ENCODE measurements at regions not wholly inside any gene's neighbourhood (a gene's known extent, or its start where the extent isn't known, plus 50 kb on each side); places are given as distances from the start of the nearest gene placed in this dataset.
"Not testable (repeated sequence)": the region's sequence is repeated elsewhere in the genome, so short reads cannot be mapped to it uniquely, and the experiment has no call there.

- H3K36me3 ChIP-seq (ENCODE audit: control insufficient read depth, insufficient read depth, low read length) = no peaks in the 10 kb centered on the region
- DNase-seq (ENCODE audit: low read depth, low spot score) = no peak
- no peaks in the 10 kb centered on the region; the same call in 1 of the 2 replicates for H3K9me3 ChIP-seq (ENCODE audit: control insufficient read depth, insufficient read depth, low read length)
- H3K4me1 ChIP-seq (ENCODE audit: control insufficient read depth, insufficient read depth, low read length) = no peaks in the 10 kb centered on the region
- no CpG with 5 or more reads among the region's 4 CpGs for WGBS (ENCODE audit: insufficient coverage, insufficient read length)
- no peak overlapping the region for H3K4me3 ChIP-seq (ENCODE audit: low read length)
- no peak overlapping the region for H3K27ac ChIP-seq (ENCODE audit: low read length)
- no peaks in the 10 kb centered on the region for H3K27me3 ChIP-seq (ENCODE audit: control insufficient read depth, insufficient read depth, low read length)
Measured at GRCh38 chr19:23558541-23558940, 128.5 kb downstream of the ZNF675 start.

- no peak for DNase-seq (ENCODE audit: low read depth, low spot score)
- H3K9me3 ChIP-seq (ENCODE audit: control insufficient read depth, insufficient read depth, low read length) = no peaks in the 10 kb centered on the region; the same call in 1 of the 2 replicates
- WGBS (ENCODE audit: insufficient coverage, insufficient read length) = no CpG with 5 or more reads among the region's 5 CpGs
Measured at GRCh38 chr19:23557381-23557780, 129.6 kb downstream of the ZNF675 start.

GRCh38 chr19:23554548-23554947, 132.5 kb downstream of the ZNF675 start:
- Histone ChIP-seq H3K4me1 (ENCODE audit: control insufficient read depth, insufficient read depth, low read length) (no peaks in the 10 kb centered on the region), H3K4me3 (ENCODE audit: low read length) (no peak overlapping the region), H3K27me3 (ENCODE audit: control insufficient read depth, insufficient read depth, low read length) (no peaks in the 10 kb centered on the region), H3K36me3 (ENCODE audit: control insufficient read depth, insufficient read depth, low read length) (no peaks in the 10 kb centered on the region), H3K9me3 (ENCODE audit: control insufficient read depth, insufficient read depth, low read length) (no peaks in the 10 kb centered on the region), H3K27ac (ENCODE audit: low read length) (no peak overlapping the region)
- no peak for DNase-seq (ENCODE audit: low read depth, low spot score)
- no CpG with 5 or more reads among the region's 1 CpG for WGBS (ENCODE audit: insufficient coverage, insufficient read length)

More at GRCh38 chr19:23557381-23557780, 129.6 kb downstream of the ZNF675 start:
- Histone ChIP-seq H3K27ac (ENCODE audit: low read length) (no peak overlapping the region), H3K4me1 (ENCODE audit: control insufficient read depth, insufficient read depth, low read length) (no peaks in the 10 kb centered on the region), H3K4me3 (ENCODE audit: low read length) (no peak overlapping the region), H3K27me3 (ENCODE audit: control insufficient read depth, insufficient read depth, low read length) (no peaks in the 10 kb centered on the region), H3K36me3 (ENCODE audit: control insufficient read depth, insufficient read depth, low read length) (no peaks in the 10 kb centered on the region)

DNA sequence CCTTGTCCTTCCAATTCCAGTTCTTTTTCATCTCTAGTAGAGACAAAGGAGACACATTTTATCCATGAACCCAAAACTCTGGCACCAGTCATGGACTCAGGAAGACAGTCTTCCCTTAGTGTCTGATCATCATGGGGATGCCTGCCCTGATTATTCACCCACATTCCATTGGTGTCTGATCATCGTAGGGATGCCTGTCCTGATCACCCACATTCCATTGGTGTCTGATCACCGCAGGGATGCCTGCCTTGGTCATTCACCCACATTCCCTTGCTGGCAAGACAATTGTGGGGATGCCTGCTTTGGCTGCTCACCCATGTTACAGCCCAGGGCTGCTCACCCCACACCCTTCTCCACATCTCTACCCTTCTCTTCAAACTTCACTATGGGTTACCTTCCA, 136.9 kb downstream of the ZNF675 start:
- H3K27me3 ChIP-seq (ENCODE audit: control insufficient read depth, insufficient read depth, low read length); H3K27ac ChIP-seq (ENCODE audit: low read length); H3K4me3 ChIP-seq (ENCODE audit: low read length); H3K36me3 ChIP-seq (ENCODE audit: control insufficient read depth, insufficient read depth, low read length); H3K9me3 ChIP-seq (ENCODE audit: control insufficient read depth, insufficient read depth, low read length); H3K4me1 ChIP-seq (ENCODE audit: control insufficient read depth, insufficient read depth, low read length); DNase-seq (ENCODE audit: low read depth, low spot score): not testable (repeated sequence)
- no CpG with 5 or more reads among the region's 2 CpGs for WGBS (ENCODE audit: insufficient coverage, insufficient read length)

- no peaks in the 10 kb centered on the region for H3K27me3 ChIP-seq (ENCODE audit: control insufficient read depth, insufficient read depth, low read length)
- DNase-seq (ENCODE audit: low read depth, low spot score) = no peak
- H3K4me3 ChIP-seq (ENCODE audit: low read length) = no peak overlapping the region
- H3K36me3 ChIP-seq (ENCODE audit: control insufficient read depth, insufficient read depth, low read length) = no peaks in the 10 kb centered on the region
- no peaks in the 10 kb centered on the region for H3K4me1 ChIP-seq (ENCODE audit: control insufficient read depth, insufficient read depth, low read length)
- H3K9me3 ChIP-seq (ENCODE audit: control insufficient read depth, insufficient read depth, low read length) = no peaks in the 10 kb centered on the region
- WGBS (ENCODE audit: insufficient coverage, insufficient read length) = no CpG with 5 or more reads among the region's 11 CpGs
- H3K27ac ChIP-seq (ENCODE audit: low read length) = no peak overlapping the region
Measured at GRCh38 chr19:23547816-23548430, 139.1 kb downstream of the ZNF675 start.

DNA sequence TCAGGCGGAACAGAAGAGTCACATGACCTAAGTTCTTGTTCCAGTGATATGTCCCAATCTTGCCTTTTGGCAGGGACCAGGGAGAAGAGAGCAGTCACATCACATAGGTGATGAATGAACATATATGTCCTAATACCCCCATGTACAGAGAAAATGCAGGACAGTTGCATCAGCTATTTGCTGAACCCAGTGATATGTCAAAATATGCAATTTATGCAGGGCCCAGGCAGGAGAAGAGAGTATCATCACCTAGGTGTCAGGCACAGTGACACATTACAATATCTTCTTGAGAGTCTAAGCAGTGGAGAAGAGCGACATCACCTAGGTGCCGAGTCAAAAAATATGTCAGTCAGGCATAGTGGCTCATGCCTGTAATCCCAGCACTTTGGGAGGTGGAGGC, 139.9 kb downstream of the ZNF675 start:
- DNase-seq (ENCODE audit: low read depth, low spot score) = no peak
- Histone ChIP-seq H3K4me1 (ENCODE audit: control insufficient read depth, insufficient read depth, low read length) (no peaks in the 10 kb centered on the region), H3K27me3 (ENCODE audit: control insufficient read depth, insufficient read depth, low read length) (no peaks in the 10 kb centered on the region), H3K9me3 (ENCODE audit: control insufficient read depth, insufficient read depth, low read length) (no peaks in the 10 kb centered on the region), H3K27ac (ENCODE audit: low read length) (no peak overlapping the region), H3K36me3 (ENCODE audit: control insufficient read depth, insufficient read depth, low read length) (no peaks in the 10 kb centered on the region), H3K4me3 (ENCODE audit: low read length) (no peak overlapping the region)
- WGBS (ENCODE audit: insufficient coverage, insufficient read length) = no CpG with 5 or more reads among the region's 3 CpGs

- H3K27me3 ChIP-seq (ENCODE audit: control insufficient read depth, insufficient read depth, low read length) = no peaks in the 10 kb centered on the region
- no peak overlapping the region for H3K4me3 ChIP-seq (ENCODE audit: low read length)
- no peaks in the 10 kb centered on the region for H3K4me1 ChIP-seq (ENCODE audit: control insufficient read depth, insufficient read depth, low read length)
- DNase-seq (ENCODE audit: low read depth, low spot score) = no peak
- no peaks in the 10 kb centered on the region for H3K36me3 ChIP-seq (ENCODE audit: control insufficient read depth, insufficient read depth, low read length)
- WGBS (ENCODE audit: insufficient coverage, insufficient read length) = no CpG with 5 or more reads among the region's 2 CpGs
- H3K27ac ChIP-seq (ENCODE audit: low read length) = no peak overlapping the region
- H3K9me3 ChIP-seq (ENCODE audit: control insufficient read depth, insufficient read depth, low read length) = no peaks in the 10 kb centered on the region
Measured at GRCh38 chr19:23543351-23543750, 143.7 kb downstream of the ZNF675 start.

DNA sequence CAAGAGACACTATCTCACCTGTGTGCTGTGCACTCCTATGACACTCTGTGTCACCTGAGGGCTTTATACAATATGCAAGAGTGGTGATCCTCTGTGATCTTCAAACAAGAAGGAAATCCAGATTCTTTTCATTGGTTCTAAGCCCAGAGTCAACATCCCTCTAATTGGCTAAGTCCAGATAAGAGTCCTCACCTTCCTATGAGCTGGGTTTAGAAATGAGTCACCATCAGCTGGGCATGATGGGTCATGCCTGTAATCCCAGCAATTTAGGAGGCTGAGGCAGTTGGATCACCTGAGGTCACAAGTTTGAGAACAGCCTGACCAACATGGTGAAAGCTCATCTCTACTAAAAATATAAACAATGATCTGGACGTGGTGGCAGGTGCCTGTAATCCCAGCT, 144.4 kb downstream of the ZNF675 start:
- Histone ChIP-seq H3K27me3 (ENCODE audit: control insufficient read depth, insufficient read depth, low read length) (no peaks in the 10 kb centered on the region), H3K36me3 (ENCODE audit: control insufficient read depth, insufficient read depth, low read length) (no peaks in the 10 kb centered on the region), H3K4me1 (ENCODE audit: control insufficient read depth, insufficient read depth, low read length) (no peaks in the 10 kb centered on the region), H3K4me3 (ENCODE audit: low read length) (no peak overlapping the region), H3K27ac (ENCODE audit: low read length) (no peak overlapping the region), H3K9me3 (ENCODE audit: control insufficient read depth, insufficient read depth, low read length) (no peaks in the 10 kb centered on the region)
- DNase-seq (ENCODE audit: low read depth, low spot score) = no peak
- WGBS (ENCODE audit: insufficient coverage, insufficient read length) = no CpG with 5 or more reads among the region's 1 CpG

DNA sequence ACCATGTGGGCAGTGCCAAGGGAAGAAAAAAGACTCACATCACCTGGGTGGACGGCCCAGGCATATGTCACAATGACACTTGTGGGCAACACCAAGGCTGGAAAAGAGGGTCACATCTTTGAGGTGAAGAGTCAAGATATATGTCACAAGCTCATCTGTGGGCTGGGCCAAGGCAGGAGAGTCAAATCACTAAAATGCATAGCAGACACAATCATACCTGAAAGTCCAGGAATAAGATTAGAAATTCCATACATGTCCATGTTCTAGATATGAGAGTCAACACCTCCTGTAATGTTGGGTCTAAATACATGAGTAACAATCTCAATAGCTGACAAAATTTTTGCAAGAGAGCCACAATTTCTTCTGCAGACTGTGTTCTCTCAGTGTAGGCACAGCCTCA, 145.0 kb downstream of the ZNF675 start:
- H3K27me3 ChIP-seq (ENCODE audit: control insufficient read depth, insufficient read depth, low read length) = no peaks in the 10 kb centered on the region
- H3K4me3 ChIP-seq (ENCODE audit: low read length) = no peak overlapping the region
- no CpG with 5 or more reads among the region's 1 CpG for WGBS (ENCODE audit: insufficient coverage, insufficient read length)
- no peaks in the 10 kb centered on the region for H3K4me1 ChIP-seq (ENCODE audit: control insufficient read depth, insufficient read depth, low read length)
- H3K36me3 ChIP-seq (ENCODE audit: control insufficient read depth, insufficient read depth, low read length) = no peaks in the 10 kb centered on the region
- DNase-seq (ENCODE audit: low read depth, low spot score) = no peak
- H3K9me3 ChIP-seq (ENCODE audit: control insufficient read depth, insufficient read depth, low read length) = no peaks in the 10 kb centered on the region
- no peak overlapping the region for H3K27ac ChIP-seq (ENCODE audit: low read length)

DNA sequence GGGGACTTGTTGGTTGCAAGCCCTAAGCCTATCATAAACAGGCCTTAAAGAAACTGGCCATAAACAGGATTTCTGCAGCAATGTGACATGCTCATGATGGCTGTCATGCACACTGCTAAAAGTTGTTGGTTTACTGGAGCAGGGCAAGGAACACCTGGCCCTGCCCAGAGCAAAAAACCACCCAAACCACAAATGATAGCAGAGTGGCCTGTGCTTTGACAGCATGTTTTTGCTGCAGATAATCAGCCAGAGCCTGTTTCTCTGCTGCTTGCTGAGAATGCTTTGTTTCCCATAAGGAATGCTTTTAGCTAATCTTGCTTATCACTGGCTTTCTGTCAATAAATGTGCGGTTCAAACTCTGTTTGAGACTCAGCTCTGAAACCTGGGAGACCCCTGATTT, 144.9 kb upstream of the ZNF91 start:
- H3K4me1 ChIP-seq (ENCODE audit: control insufficient read depth, insufficient read depth, low read length); H3K36me3 ChIP-seq (ENCODE audit: control insufficient read depth, insufficient read depth, low read length); DNase-seq (ENCODE audit: low read depth, low spot score); H3K9me3 ChIP-seq (ENCODE audit: control insufficient read depth, insufficient read depth, low read length); H3K27me3 ChIP-seq (ENCODE audit: control insufficient read depth, insufficient read depth, low read length); H3K27ac ChIP-seq (ENCODE audit: low read length); H3K4me3 ChIP-seq (ENCODE audit: low read length): not testable (repeated sequence)
- WGBS (ENCODE audit: insufficient coverage, insufficient read length) = no CpG with 5 or more reads among the region's 1 CpG

DNA sequence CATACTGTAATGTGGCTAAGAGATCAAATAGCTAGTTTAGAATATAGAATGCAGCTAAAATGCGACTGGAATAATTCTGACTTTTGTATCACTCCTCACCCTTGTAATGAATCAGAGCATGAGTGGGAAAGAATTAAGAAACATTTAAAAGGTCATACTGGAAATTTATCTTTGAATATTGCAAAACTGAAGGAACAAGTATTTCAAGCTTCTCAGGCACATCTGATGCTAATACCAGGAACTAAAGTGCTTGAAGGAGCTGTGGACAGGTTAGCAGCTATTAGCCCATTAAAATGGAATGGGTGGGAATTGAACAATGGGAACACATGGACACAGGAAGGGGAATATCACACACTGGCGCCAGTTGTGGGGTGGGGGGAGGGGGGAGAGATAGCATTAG, 144.2 kb upstream of the ZNF91 start:
- no CpG with 5 or more reads among the region's 2 CpGs for WGBS (ENCODE audit: insufficient coverage, insufficient read length)
- Histone ChIP-seq H3K9me3 (ENCODE audit: control insufficient read depth, insufficient read depth, low read length) (no peaks in the 10 kb centered on the region), H3K27me3 (ENCODE audit: control insufficient read depth, insufficient read depth, low read length) (no peaks in the 10 kb centered on the region), H3K27ac (ENCODE audit: low read length) (no peak overlapping the region), H3K4me1 (ENCODE audit: control insufficient read depth, insufficient read depth, low read length) (no peaks in the 10 kb centered on the region), H3K36me3 (ENCODE audit: control insufficient read depth, insufficient read depth, low read length) (no peaks in the 10 kb centered on the region), H3K4me3 (ENCODE audit: low read length) (no peak overlapping the region)
- no peak for DNase-seq (ENCODE audit: low read depth, low spot score)
